Activated naive CD8-positive, alpha-beta T cell treated with anti-CD3 and anti-CD28 coated beads, Interleukin-2, amount 50 U/mL, for 24 hours (primary cell): ENCODE measurements at regions not wholly inside any gene's neighbourhood (a gene's known extent, or its start where the extent isn't known, plus 50 kb on each side); places are given as distances from the start of the nearest gene placed in this dataset.

Experiments
- ATAC-seq: fragments of 150-1000 bp; cut with Tn5 transposase; one replicate; pipeline ENCODE4 v1.10.0; 2021
- DNase-seq: peaks from one replicate; pipeline ENCODE4 v3.0.0; 2021
- H3K27ac Mint-ChIP-seq: one replicate; pipeline ENCODE4 v1.8.0; 2021; ENCODE audit warnings: mild to moderate bottlenecking, mixed read lengths
- H3K27me3 Mint-ChIP-seq: one replicate; pipeline ENCODE4 v1.8.0; 2021; ENCODE audit warnings: mixed read lengths
- H3K36me3 Mint-ChIP-seq: one replicate; pipeline ENCODE4 v1.8.0; 2021; ENCODE audit warnings: low read depth, mixed read lengths
- H3K4me1 Mint-ChIP-seq: one replicate; pipeline ENCODE4 v1.8.0; 2021; ENCODE audit warnings: mixed read lengths
- H3K4me3 Mint-ChIP-seq: one replicate; pipeline ENCODE4 v1.8.0; 2021; ENCODE audit warnings: mild to moderate bottlenecking, moderate library complexity, mixed read lengths
- H3K9me3 Mint-ChIP-seq: one replicate; pipeline ENCODE4 v1.8.0; 2021; ENCODE audit warnings: mixed read lengths

DNA sequence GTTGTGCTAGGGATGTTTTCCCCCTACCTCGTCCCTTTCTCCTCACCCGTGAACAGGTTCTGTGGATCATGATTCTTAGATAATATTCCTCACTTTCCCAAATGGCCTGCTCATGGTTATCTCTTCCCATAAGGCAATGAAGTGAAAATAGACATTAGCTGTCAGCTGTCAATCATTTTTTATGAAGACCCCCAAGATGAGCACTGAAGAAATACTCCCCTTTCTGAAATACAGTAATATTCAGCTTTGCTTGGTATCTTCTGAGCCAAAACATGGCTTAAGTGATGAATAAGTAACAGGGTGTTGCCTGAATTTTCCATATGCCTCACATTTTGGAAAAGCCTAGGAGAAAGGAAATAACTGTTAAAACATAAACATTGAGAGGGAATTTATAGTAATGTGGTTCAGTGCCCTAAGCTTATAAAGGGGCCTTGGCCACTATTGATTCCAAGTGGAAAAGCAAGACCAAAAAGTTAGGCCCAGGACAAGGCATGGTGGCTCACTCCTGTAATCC lies 70.7 kb upstream of the NAP1L1 start:
- DNase-seq (no peak), ATAC-seq (no peak)
- Mint-ChIP-seq H3K4me3 (no peak overlapping the region), H3K27ac (no peak overlapping the region), H3K4me1 (peaks cover 42% of the 10 kb centered on the region), H3K27me3 (peaks cover 8% of the 10 kb centered on the region), H3K36me3 (peaks cover 5% of the 10 kb centered on the region), H3K9me3 (no peaks in the 10 kb centered on the region)

DNA sequence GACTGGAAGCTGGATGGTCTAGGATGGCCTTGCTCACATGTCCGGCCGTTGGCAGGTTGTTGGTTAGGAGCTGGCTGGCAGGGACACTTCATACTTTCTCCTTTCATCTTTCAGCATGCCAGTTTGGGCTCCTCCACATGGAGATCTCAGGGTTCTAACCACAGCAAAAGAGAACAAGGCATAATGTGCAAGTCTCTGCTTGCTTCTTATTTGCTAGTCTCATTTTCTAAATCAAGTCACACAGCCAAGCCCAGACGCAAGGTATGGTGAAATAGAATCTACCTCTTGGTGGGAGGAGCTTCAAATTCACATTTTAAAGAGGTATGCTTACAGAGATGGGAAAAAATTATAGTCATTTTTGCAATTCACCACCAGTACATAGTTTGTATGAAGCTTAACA lies 69.1 kb upstream of the NAP1L1 start:
- Mint-ChIP-seq H3K27ac (no peak overlapping the region), H3K27me3 (peaks cover 4% of the 10 kb centered on the region), H3K4me3 (no peak overlapping the region), H3K36me3 (peaks cover under 1% of the 10 kb centered on the region), H3K4me1 (peaks cover 28% of the 10 kb centered on the region), H3K9me3 (no peaks in the 10 kb centered on the region)
- no peak for DNase-seq
- ATAC-seq = no peak

DNA sequence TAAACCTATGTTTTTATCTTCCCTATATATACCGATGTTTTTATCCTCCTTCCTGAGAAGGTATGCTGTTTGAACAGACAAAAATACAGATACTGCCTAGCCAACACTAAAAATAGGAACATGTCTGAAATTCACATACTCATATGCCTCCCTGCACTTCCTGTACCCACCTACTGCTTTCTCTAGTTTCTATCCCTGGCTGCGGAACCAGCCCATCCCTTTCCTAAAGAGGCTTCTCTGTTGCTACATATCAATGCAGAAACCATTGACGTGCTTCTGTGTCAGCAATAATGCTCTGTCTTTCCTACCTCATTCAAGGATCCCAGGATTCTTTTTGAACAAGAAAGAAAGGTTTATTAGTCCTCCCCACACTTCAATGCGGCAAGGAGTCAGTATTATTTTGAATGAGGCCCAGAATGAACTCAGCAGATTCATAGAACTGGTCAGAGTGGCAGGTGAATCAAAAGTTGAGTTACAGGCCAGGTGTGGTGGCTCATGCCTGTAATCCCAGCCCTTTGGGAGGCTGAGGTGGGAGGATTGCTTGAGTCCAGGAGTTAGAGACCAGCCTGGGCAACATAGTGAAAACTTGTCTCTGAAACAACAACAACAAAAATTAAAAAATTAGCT lies 67.8 kb upstream of the NAP1L1 start:
- Mint-ChIP-seq H3K36me3 (no peaks in the 10 kb centered on the region), H3K27me3 (peaks cover 4% of the 10 kb centered on the region), H3K27ac (no peak overlapping the region), H3K9me3 (no peaks in the 10 kb centered on the region), H3K4me1 (peaks cover 17% of the 10 kb centered on the region), H3K4me3 (no peak overlapping the region)
- ATAC-seq (peak; percentile 79), DNase-seq (no peak)

DNA sequence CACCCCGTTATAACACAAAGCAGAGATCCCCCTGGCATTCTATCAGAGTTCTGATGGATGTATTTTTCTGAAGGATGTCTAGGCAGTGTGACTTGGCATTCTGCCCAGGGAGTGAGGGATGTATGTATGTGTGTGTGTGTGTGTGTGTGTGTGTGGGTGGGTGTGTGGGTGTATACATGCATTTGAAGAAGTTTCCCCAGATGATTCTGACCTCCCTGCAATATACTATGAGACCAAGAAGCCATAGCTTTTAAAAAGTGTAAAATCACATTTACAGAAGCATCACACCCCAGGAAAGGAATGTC lies 59.7 kb upstream of the NAP1L1 start:
- ATAC-seq = no peak
- H3K4me3 Mint-ChIP-seq = no peak overlapping the region

DNA sequence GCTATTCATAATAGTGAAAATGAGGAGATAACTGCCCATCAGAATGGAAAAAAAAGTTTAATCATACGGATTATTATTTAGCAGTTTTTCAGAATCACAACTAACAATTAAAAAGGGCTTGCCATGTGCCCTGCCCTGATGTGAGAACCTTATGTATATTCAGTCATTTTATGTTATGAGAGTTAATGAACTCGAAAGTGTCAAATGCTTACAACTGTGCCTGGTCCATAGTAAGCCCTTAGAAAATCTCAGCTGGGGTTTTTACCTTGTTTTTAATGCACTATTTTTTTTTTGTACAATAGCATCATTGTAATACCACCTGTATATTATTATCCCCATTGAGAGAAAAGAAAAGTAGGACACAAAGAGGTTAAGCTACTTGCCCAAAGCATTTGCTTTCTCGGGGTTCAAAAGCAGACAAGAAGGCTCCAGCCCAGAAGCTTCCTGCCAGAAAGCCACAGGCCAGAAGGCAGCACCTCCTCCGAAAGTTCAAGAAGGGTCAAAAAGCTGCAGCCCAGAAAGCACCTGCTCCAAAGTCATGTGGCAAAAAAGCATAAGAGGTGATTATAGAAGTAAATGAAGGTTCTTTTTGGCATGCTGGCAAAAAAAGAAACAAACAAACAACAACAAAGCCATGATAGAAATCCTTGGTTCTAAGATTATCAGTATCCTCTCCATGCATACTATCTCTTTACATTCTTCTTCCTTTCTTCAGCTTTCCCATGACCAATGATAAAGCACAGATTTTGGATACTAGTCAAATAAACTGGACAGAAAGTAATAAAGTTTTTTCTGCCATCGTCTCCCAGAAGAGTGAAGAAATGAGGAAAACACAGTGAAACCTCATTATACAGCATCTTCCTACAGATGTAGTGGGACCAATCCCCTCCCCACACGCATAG lies 59.1 kb upstream of the NAP1L1 start:
- Mint-ChIP-seq H3K9me3 (peaks cover 2% of the 10 kb centered on the region), H3K36me3 (no peaks in the 10 kb centered on the region), H3K27ac (no peak overlapping the region), H3K27me3 (no peaks in the 10 kb centered on the region), H3K4me1 (peaks cover 21% of the 10 kb centered on the region), H3K4me3 (no peak overlapping the region)
- no peak for DNase-seq
- no peak for ATAC-seq

More for the DNA sequence above, 59.7 kb upstream of the NAP1L1 start:
- H3K27me3 Mint-ChIP-seq = no peaks in the 10 kb centered on the region
- no peak overlapping the region for H3K27ac Mint-ChIP-seq
- peaks cover 21% of the 10 kb centered on the region for H3K4me1 Mint-ChIP-seq
- no peaks in the 10 kb centered on the region for H3K9me3 Mint-ChIP-seq
- no peaks in the 10 kb centered on the region for H3K36me3 Mint-ChIP-seq
- DNase-seq = peak; percentile 9

DNA sequence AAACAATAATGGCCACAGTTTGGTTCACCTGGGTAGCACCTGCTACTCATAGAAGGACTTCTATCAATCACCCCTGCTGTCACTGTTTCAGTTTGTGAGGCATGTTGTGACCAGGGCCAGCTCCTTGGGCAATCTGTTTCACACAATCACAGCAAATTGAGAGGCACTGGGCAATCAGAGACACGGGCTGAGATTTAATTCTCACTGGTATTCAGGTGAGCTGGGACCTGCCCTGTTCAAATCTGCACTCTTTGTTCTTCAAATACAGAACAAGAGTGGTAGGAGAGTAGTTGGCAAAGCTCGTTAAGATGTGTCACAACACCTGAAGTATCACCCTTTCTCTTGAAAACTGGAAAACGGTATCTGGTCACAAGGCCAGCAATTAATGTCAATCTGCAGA lies 57.8 kb upstream of the NAP1L1 start:
- Mint-ChIP-seq H3K9me3 (peaks cover 4% of the 10 kb centered on the region), H3K27me3 (peaks cover 3% of the 10 kb centered on the region), H3K27ac (no peak overlapping the region), H3K36me3 (no peaks in the 10 kb centered on the region), H3K4me3 (no peak overlapping the region), H3K4me1 (peaks cover 21% of the 10 kb centered on the region)
- ATAC-seq (no peak), DNase-seq (no peak)

DNA sequence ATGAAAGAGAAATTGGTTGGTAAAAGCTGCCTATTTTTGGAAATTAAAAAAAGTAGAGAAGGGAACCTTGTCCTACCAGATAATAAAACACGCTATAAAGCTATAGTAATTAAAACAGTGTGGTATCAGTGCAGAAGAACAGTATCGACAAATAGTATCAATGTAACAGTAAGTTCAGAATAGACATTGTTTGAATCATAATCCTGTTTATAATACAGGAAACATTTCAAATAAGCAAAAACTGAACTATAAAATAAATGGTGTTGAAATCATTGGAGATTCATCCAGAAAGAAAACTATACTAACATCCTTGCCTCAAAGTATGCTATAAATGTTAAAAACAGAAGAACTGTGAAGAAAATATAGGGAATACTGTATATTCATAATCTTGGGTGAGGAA lies 54.2 kb upstream of the NAP1L1 start:
- no peak for DNase-seq
- Mint-ChIP-seq H3K27me3 (peaks cover 3% of the 10 kb centered on the region), H3K27ac (no peak overlapping the region), H3K4me3 (no peak overlapping the region), H3K36me3 (no peaks in the 10 kb centered on the region), H3K9me3 (peaks cover 4% of the 10 kb centered on the region), H3K4me1 (peaks cover 10% of the 10 kb centered on the region)
- ATAC-seq = no peak

DNA sequence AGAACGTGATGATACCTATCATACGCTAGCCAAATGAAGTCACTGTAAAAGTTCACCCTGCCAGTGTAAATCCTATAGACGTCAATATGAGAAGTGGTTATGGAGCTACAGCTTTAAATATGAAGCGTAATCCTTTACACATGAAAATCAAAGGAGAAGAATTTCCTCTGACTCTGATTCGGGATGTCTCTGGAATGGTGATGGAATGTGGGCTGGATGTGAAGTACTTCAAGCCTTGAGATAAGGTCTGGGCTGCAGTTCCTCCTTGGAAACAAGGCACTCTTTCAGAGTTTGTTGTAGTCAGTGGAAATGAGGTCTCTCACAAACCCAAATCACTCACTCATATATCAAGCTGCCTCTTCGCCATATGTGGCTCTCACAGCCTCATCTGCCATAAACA lies 53.1 kb upstream of the NAP1L1 start:
- peaks cover 2% of the 10 kb centered on the region for H3K4me1 Mint-ChIP-seq
- H3K4me3 Mint-ChIP-seq = no peak overlapping the region
- no peak for DNase-seq
- ATAC-seq = no peak
- no peak overlapping the region for H3K27ac Mint-ChIP-seq
- H3K9me3 Mint-ChIP-seq = peaks cover 4% of the 10 kb centered on the region
- peaks cover 3% of the 10 kb centered on the region for H3K27me3 Mint-ChIP-seq
- no peaks in the 10 kb centered on the region for H3K36me3 Mint-ChIP-seq

DNA sequence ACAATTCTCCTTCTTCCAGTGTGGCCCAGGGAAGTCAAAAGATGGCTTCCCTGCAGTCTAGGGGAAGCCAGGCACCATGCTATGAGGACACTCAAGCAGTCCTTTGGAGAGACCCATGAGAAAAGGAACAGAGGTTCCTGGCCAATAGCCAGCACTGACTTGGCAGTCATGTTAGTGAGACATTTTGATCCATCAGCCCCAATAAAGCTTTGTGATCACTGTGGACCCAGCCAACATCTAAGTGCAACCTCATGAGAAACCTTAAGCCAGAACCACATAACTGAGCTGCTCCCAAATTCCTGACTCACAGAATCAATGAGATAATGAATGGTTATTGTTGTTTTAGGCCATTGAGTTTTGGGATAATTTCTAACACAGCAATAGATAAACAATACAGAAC lies 51.0 kb upstream of the NAP1L1 start:
- ATAC-seq (no peak), DNase-seq (no peak)
- H3K36me3 Mint-ChIP-seq = no peaks in the 10 kb centered on the region
- peaks cover 3% of the 10 kb centered on the region for H3K27me3 Mint-ChIP-seq
- peaks cover 4% of the 10 kb centered on the region for H3K9me3 Mint-ChIP-seq
- no peak overlapping the region for H3K4me3 Mint-ChIP-seq
- no peaks in the 10 kb centered on the region for H3K4me1 Mint-ChIP-seq
- H3K27ac Mint-ChIP-seq = no peak overlapping the region
